Glomerular endothelial cell (primary cell): ENCODE measurements at regions not wholly inside any gene's neighbourhood (a gene's known extent, or its start where the extent isn't known, plus 50 kb on each side); places are given as distances from the start of the nearest gene placed in this dataset.
"Not testable (repeated sequence)": the region's sequence is repeated elsewhere in the genome, so short reads cannot be mapped to it uniquely, and the experiment has no call there.

Source experiments
- DNase-seq: peaks from one replicate; pipeline ENCODE4 v3.0.0-alpha.2; 2011; ENCODE audit warnings: low read depth, low spot score; ENCODE audit errors: extremely low read depth

DNA sequence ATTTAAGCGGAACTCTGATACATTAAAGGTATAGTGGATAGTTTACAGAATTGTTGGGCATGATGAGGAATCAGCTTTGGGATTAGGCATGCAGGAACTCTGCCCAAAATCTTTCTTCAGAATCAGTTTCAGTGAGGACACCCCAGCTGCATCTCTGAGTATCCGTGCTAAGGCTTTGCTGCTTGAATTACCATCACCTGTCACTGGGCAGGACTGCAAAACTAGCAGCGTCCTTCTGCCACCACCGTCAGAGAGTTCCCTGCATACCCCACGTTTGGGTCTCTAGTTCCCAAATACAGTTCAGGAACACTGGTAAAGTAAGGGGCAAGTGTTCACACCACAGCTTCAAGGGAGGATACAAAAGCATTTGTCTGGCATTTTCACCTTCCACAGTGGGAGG, 164.6 kb upstream of the ARHGEF26 start:
- DNase-seq = no peak

GRCh38 chr3:153957421-153957820, 163.8 kb upstream of the ARHGEF26 start:
- DNase-seq = no peak

DNA sequence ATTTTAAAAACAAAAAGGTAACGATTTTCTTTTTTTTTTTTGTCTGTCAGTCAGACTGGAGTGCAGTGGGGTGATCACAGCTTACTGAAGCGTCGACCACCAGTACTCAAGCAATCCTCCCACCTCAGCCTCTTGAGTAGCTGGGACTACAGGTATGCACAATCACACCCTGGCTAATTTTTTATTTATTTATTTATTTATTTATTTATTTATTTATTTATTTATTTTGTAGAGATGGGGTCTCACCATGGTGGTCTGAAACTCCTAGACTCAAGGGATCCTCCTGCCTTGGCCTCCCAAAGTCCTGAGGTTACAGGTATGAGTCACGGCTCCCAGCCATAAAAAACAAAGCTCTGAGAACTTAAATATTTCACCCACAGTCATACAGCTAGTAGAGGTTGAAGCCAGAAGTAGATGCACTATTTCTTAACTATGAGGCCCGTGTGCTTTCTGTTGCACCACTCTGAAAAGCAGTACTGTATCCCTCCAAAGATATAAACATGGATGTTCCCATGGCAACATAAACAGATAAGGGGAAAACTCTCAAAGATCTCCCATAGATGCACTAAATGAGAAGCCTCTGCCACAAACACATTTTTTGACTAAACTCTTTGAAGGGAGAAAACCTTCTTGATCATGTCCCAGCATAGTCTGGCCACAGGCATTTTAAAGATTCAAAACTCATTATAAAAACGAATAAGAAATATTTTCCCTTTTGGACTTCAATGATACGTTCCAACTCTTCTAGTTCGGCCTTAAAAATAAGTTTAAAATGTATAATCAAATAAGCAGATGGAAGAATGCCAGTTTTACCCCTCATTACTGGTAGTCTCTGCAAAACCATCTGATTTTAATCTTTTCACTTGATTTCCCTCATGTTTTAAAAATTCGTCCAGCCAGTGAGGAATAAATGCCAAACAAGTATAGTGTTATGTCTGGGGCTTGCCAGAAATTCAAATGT, 162.3 kb upstream of the ARHGEF26 start:
- no peak for DNase-seq

- DNase-seq = no peak
These were observed 160.6 kb upstream of the ARHGEF26 start for GRCh38 chr3:153960458-153961074.

DNA sequence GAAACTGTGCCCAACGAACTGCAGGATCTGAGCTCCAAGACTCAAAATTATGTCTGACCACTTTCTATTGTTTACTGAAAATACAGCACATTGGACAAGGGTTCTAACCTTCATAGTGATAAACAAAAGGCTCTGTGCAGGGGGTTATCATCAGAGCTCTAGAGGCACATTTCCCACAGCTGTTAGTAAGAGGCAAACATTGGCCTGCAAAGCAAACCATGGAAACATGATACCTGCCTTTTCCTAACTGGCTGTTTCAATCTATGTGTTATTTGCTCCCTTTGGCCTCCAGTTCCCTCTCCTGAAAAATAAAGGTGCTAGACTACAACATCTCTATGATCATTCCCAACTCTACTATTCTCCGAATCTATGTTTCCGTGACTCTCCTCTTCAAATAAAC, 159.7 kb upstream of the ARHGEF26 start:
- DNase-seq = no peak

DNA sequence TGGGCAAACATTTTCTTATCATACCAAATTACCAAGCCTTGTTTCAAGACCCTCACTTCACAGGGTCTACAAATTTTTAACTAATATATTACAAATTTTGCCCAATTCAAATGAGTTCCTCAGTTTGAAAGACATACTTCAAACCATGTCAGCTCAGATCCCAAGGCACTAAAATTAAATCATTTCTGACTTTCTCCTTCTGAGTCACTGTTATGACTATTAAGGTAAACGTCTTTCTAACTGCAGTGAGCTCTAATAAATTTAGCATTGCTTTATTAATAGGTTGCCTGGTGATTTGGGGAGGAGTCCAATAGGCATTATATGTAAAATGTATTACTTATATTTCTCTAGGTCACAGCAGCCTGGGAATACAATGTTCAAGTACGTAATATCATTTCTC, 158.2 kb upstream of the ARHGEF26 start:
- DNase-seq = no peak

DNA sequence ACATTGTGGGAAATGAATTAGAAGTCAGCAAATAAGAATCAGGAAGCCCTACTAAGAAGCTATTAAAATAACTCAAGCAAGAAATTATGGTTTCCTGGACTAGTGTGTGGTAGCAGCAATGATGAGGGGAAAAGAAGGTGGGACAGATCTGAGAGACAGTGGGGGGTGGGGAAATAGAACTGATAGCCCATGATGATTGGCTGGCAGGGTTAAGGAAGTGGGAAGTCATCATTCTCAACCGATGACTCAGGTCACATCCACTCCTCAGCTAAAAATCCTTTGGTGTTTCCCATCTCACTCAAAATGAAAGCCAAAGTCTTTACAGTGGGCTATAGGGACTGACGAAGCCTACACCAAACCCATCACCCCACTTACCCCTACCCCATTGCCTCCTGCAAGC, 153.9 kb upstream of the ARHGEF26 start:
- no peak for DNase-seq

DNA sequence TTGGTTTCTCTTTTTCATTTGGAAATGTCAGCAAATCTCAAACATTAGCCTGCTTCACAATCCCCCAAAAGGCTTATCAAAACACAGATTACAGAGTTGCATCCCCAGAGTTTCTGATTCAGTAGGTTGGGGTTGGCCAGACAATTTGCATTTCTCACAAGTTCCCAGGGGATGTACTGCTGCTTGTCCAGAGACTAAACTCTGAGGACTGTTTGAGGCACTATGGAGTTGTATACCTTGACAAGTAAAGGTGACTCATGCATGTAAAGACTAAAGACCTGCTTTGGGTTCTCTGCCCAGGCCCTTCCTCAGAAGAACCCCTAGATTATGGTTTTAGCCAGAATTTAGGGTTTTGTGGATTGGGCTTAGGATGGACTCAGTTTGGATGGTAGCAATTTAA, 151.1 kb upstream of the ARHGEF26 start:
- DNase-seq = no peak

DNA sequence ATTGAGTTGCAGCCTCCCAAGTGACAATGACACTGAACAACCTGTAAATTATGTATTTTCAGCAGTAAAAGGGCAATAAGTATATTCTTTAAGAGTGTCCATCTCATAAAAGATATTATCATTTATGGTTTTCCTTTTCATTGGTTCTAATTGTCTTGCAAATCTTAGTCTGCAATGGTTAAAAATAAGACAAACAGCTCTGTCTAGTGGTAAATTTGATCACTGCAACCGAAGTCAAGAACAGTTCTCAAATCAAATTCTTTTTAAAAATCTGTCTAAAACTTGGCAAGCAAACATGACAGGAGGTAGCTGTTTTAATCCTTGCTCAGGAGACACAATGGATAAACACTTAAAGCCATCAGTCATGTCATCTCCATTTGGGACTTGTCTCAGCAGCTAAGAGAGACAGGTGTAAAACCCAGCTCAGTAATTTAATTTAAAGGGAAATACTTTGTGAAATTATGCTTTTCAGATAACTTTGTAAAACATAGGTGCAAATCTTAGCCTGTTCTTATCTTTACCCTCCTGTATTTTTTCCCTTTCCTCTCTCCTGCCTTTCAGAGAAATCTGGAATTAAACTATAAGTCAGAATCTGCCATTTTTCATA, 150.3 kb upstream of the ARHGEF26 start:
- peak; percentile 14 for DNase-seq

- DNase-seq = no peak
These were observed 148.3 kb upstream of the ARHGEF26 start for GRCh38 chr3:153972862-153973261.

- DNase-seq = no peak
These were observed 147.4 kb upstream of the ARHGEF26 start for GRCh38 chr3:153973722-153974265.

GRCh38 chr3:153974614-153975013, 146.6 kb upstream of the ARHGEF26 start:
- no peak for DNase-seq

- DNase-seq = peak; percentile 16
These were observed 144.2 kb upstream of the ARHGEF26 start for GRCh38 chr3:153976891-153977554.

GRCh38 chr3:153978006-153978405, 143.2 kb upstream of the ARHGEF26 start:
- no peak for DNase-seq

- DNase-seq = no peak
These were observed 141.6 kb upstream of the ARHGEF26 start for GRCh38 chr3:153979418-153980251.

- no peak for DNase-seq
These were observed 141.0 kb upstream of the ARHGEF26 start for GRCh38 chr3:153980252-153980590.

GRCh38 chr3:153997364-153997763, 123.8 kb upstream of the ARHGEF26 start:
- DNase-seq = not testable (repeated sequence)

- DNase-seq = no peak
These were observed 117.5 kb upstream of the ARHGEF26 start for GRCh38 chr3:154003649-154004048.

DNA sequence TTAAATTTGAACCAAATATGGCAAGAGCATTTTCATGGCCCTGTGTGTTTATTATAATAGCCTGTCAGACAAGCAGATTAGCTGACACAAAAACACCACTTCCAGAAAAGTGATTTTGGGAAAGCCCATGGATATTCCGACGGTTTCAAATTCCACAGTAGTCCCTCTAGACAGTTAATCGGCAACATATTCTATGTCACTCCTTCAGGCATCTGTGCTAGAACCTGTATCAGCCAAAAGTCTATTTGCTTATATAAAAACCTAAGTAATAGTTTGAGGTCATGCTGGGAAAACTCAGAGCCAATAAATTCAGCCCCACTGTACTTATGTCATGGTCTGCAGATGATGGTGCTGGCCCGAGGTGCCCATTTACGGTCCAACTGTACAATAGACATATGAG, 110.2 kb upstream of the ARHGEF26 start:
- no peak for DNase-seq

DNA sequence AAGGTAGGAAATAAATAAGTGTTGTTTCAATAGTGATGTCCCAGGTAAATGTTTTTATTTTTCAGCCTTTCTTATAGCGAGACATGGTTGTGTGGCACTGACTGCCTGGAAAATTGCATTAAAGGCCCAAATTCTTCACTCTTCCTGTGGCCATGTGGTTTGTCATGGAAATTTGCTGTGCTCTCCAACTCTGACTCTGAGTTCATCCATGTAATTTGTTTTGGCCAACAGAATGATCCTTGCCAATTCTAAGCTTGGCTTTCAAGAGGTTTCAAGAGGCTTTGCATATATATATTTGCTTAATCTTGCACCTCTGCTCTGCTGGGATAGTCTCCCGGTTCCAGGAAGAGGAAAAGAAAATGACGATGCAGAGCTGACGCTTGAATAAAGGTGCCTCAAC, 107.5 kb upstream of the ARHGEF26 start:
- DNase-seq = no peak
